Stimulated activated CD4-positive, alpha-beta T cell treated with anti-CD3 and anti-CD28 coated beads, Interleukin-4, amount 100 ng/mL, for 1 hour (primary cell): ENCODE measurements at regions not wholly inside any gene's neighbourhood (a gene's known extent, or its start where the extent isn't known, plus 50 kb on each side); places are given as distances from the start of the nearest gene placed in this dataset.

Experiments
- DNase-seq: peaks from one replicate; pipeline ENCODE4 v3.0.0-alpha.2; 2020

DNA sequence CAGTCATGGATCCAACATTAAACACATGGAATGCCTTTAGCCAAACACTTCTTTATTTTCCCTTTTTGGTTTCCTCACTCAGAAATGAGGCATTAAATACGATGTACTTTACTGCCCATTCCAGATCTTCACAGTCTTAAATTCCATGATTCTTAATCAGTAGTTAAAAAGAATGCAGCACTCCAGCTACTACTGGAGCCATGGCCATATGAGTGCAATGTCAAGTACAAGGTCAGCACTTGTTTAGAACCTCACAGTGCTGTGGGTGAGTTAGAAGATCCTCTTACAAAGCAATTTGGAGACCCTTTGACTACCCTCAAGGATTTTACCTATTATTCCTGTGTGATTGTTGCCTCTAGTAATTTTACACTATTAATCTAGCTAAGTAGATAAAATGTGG lies 550.3 kb upstream of the LRRTM1 start:
- DNase-seq, result no peak

DNA sequence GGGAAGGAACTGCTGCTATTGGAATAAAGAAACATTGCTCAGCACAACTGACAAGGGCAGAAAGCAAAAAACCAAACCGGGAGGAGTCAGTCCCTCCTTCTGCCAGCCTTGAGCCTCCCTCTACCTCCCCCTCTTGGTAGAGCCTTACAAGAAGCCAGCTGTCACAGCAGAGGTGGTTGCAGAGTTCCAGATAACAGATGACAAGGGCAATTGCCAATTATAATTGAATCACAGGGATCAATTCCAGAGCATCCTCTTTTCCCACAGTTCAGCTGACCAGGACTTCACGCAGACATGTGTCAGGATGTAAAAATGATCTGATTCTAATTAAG lies 548.2 kb upstream of the LRRTM1 start:
- DNase-seq, result no peak

DNA sequence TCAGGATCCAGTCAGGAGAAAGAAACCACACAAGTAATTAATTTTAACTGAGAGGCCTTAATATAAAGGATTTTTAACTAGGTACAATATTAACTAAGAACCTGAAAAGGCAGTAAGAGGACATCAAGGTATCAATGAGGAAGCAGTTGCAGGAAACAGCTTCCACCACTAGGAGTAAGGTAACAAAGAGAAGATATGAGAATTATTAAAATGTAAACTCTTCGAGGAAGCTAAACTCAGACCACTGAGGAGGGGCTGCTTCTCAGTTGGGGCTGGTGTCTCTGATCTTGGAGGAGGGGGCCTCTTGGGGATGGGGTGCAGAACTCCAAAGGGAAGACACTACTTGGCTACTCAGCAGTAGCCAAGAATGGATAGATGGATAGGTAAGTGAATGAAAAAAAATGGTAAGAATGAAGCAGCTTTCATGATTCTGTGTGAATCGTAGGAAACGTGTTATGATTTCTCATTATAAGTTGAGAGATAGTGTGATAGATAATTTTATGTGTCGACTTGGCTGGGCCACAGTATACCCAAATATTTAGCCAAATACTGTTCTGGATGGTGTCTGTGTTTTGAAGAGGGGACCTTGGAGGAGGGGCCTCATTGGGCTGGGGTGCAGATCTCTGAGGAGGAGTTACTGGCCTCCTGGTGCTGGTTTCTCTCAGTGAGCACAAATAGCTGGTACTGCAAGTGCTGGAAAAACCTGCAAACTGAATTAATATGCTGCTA lies 547.7 kb upstream of the LRRTM1 start:
- DNase-seq, result no peak

DNA sequence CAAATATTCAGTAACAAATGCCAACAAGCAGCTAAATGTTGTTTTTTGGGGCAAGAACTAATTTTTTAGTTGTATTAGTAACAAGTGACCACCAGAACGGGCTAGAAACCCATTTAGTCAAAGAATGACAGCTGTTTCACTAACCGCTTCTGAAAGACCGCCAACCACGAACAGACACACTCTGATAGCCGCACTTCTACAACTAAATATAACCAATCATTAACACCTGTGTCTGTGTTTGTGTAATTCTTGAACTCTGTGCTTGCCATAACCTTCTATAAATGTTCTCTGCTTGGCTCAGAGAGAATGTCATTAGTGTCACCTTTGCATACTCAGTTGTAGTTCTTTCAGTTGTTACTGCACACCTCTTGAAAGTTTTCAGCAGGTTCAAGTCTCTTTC lies 526.3 kb upstream of the LRRTM1 start:
- DNase-seq, result no peak

DNA sequence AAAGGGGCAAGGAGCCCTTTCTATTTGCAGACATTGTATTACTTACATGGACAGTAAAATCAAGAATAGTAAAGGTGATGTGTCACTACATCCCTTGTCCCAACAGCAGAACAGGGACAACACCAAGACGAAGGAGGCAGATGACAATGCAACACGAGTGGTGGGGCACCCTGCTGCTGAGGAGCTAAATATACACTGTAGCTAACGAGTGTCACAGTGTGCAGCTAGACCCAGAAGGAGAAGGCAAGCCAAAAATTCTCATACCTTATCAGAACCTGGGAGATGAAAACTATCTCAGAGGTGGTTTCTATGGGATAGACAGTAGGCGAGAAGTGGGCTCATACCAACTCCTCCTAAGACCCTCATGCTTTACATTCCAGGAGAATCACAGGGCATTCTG lies 518.4 kb upstream of the LRRTM1 start:
- no peak for DNase-seq

DNA sequence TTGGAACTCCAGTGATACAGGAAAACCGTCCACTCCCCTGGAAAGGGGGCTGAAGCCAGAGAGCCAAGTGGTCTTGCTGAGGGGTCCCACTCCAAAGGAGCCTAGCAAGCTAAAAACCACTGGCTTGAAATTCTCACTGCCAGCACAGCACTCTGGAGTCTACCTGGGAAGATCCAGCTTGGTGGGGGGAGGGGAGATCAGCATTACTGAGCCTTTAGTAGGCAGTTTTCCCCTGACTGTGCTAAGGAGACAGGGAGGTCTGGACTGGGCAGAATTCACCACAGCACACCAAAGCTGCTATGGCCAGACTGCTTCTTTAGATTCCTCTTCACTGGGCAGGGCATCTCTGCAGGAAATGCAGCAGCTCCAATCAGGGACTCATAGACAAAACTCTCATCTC lies 510.7 kb upstream of the LRRTM1 start:
- no peak for DNase-seq

DNA sequence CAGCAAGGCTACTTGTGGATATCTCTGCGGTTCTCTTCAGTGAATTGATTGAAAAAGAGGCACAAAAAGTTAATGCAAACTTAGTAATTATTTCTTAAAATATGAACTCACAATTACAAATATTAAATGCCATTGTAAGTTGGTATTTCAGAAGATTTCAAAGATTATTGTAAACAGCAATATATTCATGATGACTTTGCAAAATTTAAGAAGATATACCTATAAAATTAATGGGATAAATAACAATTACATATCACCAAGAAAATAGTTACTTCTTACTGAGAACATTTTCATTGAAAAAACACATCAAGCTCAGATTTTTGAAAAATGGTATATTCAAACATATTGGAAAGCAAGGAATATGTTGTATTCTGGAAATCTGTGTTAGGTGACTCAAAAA lies 482.0 kb upstream of the LRRTM1 start:
- DNase-seq, result no peak

DNA sequence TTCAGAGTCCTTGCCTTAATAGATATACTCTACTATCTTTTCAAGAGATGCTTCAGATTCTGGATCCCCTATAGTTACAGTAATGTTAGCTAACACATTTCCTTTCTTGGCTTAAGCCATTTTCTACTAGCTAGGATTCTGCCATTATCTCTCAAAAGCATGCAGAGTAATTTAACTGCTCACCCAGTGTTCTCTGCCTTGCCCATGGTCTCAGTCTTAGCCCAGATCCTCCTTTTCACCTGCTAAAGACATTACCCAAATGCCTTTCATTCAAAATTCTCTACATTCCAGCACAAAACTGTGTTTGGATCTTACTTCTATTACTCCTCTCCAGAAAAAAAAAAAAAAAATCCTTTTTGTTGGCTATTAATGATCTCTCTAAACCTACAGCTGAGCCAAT lies 474.2 kb upstream of the LRRTM1 start:
- no peak for DNase-seq

DNA sequence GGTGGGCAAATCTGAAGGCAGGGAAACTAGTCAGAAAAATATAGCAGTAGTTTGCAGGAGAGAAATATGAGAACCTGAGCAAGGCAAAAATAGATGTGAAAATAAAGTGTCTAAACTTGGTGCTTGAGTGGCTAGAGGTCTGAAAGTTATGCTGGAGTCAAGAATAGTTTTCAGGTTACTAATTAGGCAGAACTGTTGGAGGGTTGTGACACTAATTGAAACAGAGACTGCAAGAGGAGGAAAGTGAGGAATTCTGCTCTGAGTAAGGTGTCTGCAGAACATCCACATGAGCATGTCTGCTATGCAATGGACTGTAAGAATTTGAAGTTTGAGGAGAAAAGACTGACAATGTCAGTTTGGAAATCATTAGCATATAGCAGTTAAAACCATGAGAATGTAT lies 444.0 kb upstream of the LRRTM1 start:
- no peak for DNase-seq

DNA sequence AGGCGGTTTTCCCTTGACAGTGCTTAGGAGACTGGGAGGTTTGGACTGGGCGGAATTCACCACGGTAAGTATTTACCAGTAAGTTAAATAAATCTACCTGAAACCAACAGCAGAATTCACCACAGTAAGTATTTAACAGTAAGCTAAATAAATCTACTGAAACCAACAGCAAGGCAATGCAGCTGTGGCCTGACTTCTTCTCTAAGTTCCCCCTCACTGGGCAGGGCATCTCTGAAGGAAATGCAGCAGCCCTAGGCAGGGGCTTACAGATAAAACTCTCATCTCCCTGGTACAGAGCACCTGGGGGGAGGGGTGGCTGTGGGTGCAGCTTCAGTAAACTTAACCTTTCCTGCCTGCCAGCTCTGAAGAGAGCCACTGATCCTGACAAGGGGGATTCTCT lies 432.5 kb upstream of the LRRTM1 start:
- no peak for DNase-seq

DNA sequence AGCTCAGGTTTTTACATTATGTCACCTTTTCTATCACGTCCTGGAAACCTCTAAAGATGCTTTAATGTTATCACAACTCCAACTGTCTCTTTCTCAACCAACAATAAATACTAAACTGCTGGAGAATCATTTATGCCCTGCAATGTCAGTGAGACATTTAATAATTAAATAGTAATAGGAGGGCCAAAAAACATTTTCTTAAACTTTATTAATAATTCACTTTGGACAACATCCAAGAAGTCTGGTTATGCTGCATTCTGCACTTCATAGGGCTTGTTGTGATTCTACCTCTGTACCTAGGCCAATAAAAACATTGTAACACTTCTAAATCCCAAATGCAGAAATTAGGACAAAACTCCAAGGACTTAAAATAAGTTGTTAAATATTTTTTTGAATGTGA lies 420.4 kb upstream of the LRRTM1 start:
- no peak for DNase-seq

DNA sequence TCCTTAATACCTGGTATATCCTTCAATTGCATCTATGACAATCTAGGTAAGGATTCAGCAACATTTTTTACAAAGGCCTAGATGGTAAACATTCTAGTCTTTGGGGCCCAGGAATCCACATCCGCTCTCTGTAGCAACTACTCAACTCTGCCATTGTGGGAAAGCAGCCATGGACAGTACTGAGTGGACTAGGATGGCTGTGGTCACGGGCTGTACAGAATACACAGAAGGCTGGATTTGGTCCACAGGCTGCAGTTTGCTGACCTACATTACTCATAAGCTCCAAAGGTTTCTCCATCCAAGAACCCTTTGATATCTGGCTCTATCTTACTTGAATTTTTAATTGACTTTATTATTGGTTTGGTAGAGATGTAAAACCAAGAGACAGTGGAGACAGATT lies 418.3 kb upstream of the LRRTM1 start:
- DNase-seq, result no peak

DNA sequence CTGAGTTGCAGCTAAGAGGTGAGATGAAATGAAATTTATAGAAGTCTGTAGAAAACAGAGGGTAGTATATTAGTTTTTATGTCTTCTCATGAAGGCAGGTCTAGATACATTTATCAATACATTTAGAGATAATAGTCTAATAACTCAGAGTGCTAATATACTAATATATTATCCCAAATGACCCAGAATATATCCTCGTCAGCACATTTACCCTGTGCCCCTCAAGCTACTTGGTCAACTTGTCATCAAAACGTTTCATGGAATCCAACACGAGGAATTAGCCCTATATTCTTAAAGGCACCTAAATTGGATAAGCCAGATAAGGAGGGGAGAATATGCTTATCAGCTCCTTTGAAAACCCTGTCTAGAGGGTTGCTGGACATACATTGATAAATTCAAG lies 415.1 kb upstream of the LRRTM1 start:
- DNase-seq, result no peak

DNA sequence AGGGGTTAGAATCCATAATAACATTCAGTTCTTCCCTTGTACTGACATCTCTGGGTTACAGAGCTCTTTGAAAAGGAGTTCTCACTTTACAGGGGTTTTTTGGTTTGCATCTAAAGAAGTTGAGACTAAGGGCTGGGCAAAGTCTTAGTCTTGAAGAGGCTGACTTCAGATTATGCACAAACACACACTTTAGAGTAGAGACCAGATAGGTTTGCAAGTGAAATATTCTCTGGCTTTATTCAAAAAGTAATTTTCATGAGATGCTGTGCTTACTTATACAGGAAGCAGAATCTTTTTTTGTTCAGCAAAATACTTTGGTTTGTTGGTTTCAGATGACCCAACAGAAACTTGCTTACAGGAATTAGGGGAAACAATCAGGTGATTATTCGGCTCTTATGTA lies 410.9 kb upstream of the LRRTM1 start:
- no peak for DNase-seq

DNA sequence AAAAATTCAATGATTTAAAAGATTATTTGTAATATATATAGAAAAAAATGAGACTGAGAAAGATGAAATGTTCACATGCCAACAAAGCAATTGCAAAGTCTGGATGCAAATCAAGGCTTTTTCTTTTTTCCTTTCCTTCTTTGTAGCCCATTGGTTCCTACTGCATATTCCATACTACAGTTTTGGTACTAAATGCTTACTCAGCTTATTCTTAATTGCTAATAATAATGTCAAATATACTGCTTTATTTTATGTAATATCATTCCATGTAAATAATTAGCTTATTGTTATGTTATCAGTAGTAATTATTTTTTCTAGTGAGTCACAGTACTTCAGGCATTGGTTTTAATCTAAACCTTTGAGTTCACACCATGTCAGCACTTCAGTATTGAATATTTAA lies 407.4 kb upstream of the LRRTM1 start:
- DNase-seq, result no peak

DNA sequence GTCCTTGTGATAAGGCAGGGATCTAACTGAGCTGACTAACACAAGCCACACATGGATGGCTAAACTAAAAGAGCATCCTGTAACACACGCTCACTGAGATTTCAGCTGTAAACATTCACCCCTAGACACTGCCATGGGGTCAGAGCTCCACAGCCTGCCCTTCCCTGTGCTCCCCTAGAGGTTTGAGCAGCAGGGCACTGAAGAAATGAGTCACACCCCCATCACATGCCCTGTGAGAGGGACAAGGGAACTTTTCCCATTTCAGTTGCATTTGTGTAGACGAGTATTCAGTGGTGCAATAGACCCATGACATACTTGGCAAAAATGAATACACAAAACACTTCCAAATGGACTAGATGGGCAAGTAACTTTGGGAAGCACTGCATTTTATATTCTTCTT lies 402.4 kb upstream of the LRRTM1 start:
- no peak for DNase-seq

DNA sequence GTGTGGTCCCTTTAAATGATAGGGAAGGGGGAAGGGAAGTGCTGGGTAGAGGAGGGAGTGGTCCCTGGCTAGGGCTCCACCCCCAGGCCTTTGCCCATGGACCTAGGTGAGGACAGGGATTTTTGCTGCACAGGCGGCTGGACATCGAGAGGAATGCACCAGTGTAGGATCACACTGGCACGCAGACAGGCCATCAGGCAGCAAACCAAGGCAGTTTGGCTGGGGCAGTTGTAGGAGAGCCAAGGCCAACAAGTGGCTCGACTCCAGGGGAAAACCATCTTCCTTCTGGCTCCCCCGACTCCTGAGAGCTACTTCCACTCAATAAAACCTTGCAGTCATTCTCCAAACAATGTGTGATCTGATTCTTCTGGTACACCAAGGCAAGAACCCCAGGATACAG lies 402.0 kb upstream of the LRRTM1 start:
- DNase-seq, result no peak

DNA sequence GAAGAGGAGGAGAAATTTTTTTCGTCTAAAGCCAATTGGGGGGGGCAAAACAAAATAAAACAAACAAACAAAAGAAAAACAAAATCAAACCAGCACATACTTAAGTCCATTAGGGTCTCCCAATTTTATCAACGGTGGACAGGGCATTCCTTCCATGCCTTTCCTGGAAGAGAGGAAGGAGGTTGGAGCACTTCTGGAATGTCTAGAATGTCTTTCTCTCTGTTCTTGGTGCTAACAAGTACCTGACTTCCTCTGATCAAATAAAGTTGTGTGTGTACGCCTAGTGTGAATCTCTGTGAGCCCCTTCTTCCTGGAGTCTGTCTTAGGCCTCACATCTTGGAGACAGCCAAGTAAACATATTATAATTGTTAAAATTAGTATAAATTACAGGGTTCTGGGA lies 399.0 kb upstream of the LRRTM1 start:
- no peak for DNase-seq

DNA sequence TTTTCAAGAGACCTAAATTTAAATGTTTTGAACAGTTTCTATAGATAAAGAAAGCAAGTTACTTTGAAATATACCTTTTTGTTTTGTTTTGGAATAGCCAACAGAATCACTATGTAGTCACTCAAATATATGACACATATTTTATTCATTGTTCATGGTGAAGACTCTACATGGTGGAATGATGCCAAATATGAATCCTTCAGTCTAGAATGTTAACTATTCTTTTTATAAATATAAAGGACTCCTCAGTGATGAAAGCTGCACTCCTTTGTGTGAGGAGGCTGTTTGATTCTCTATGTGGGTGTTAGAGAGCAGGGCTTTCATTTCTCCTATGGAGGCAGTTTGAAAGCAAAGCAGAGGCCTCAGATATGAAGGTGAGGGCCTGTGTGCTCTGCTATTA lies 396.4 kb upstream of the LRRTM1 start:
- DNase-seq, result no peak
